Ectodermal cell (in vitro differentiated cells): ENCODE measurements at regions not wholly inside any gene's neighbourhood (a gene's known extent, or its start where the extent isn't known, plus 50 kb on each side); places are given as distances from the start of the nearest gene placed in this dataset.

Source experiments
- H3K27ac ChIP-seq: 2 replicates; pipeline ENCODE4 v1.7.0; 2013; ENCODE audit warnings: mild to moderate bottlenecking, low read depth, low read length; ENCODE audit not compliant: insufficient read depth, poor library complexity, severe bottlenecking
- H3K27me3 ChIP-seq: 2 replicates; pipeline ENCODE4 v1.7.0; 2013; ENCODE audit warnings: mild to moderate bottlenecking, low read length; ENCODE audit not compliant: insufficient read depth, control insufficient read depth, poor library complexity, severe bottlenecking
- H3K36me3 ChIP-seq: one replicate; pipeline ENCODE4 v1.7.0; 2013; ENCODE audit warnings: low read length; ENCODE audit not compliant: control insufficient read depth, insufficient read depth
- H3K4me1 ChIP-seq: one replicate; pipeline ENCODE4 v1.7.0; 2013; ENCODE audit warnings: low read length; ENCODE audit not compliant: control insufficient read depth, insufficient read depth
- H3K4me3 ChIP-seq: 2 replicates; pipeline ENCODE4 v1.7.0; 2013; ENCODE audit warnings: low read depth, low read length, control low read depth; ENCODE audit not compliant: insufficient read depth
- H3K9me3 ChIP-seq: 2 replicates; pipeline ENCODE4 v1.7.0; 2013; ENCODE audit warnings: mild to moderate bottlenecking, low read length, moderate library complexity; ENCODE audit not compliant: control insufficient read depth
- WGBS, 2 experiments: methylation state at CpG; one replicate each; pipeline ENCODE4 v1.1.7; 2013; ENCODE audit warnings: missing lambda C conversion rate in 2 of 2; 5-methylcytosine and 5-hydroxymethylcytosine counted together

DNA sequence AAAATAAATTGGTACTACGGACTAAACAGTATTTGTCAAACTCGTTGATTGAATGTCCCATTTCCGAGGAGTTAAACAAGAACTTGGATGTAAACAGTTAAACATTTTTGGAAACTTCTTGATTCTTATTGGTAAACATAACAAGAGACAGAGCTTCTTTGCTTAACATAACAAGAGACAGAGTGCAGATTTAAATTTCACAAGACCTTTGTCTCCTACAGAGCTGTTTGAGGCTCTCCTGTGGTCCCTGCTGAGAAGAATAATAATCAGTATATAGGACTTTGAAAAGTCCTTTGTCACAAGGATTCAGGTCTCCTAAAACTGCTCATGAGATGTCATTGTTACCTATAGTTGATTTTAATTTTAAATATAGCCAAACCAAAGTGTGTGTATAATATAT lies 170.6 kb upstream of the C21orf91 start:
- Histone ChIP-seq H3K27ac (no peak overlapping the region), H3K4me3 (no peak overlapping the region), H3K4me1 (peaks cover 14% of the 10 kb centered on the region), H3K9me3 (peaks cover 2% of the 10 kb centered on the region), H3K36me3 (no peaks in the 10 kb centered on the region), H3K27me3 (no peaks in the 10 kb centered on the region)
- WGBS, 2 experiments = 8% methylated on average over 3 of the region's 3 CpGs

DNA sequence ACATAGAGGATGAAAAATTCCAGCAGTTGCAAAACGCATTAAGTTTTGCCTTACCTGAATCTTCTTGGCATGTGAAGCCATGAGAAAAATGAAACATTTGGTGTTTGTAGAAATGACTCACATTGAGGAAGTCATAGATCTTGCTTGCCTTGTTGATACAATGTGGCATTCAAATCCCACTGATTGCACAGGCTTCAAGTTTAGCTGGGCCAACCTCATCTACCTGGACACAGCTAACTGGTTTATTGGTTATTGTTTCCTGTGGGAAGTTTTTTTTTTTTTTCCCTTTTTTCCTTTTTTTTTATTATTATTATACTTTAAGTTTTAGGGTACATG lies 168.9 kb upstream of the C21orf91 start:
- H3K4me3 ChIP-seq = no peak overlapping the region
- no peaks in the 10 kb centered on the region for H3K36me3 ChIP-seq
- 97 to 100% methylated on average over 1 of the region's 1 CpG for WGBS, 2 experiments
- peaks cover 14% of the 10 kb centered on the region for H3K4me1 ChIP-seq
- H3K27ac ChIP-seq = no peak overlapping the region
- no peaks in the 10 kb centered on the region for H3K27me3 ChIP-seq
- peaks cover 2% of the 10 kb centered on the region for H3K9me3 ChIP-seq

DNA sequence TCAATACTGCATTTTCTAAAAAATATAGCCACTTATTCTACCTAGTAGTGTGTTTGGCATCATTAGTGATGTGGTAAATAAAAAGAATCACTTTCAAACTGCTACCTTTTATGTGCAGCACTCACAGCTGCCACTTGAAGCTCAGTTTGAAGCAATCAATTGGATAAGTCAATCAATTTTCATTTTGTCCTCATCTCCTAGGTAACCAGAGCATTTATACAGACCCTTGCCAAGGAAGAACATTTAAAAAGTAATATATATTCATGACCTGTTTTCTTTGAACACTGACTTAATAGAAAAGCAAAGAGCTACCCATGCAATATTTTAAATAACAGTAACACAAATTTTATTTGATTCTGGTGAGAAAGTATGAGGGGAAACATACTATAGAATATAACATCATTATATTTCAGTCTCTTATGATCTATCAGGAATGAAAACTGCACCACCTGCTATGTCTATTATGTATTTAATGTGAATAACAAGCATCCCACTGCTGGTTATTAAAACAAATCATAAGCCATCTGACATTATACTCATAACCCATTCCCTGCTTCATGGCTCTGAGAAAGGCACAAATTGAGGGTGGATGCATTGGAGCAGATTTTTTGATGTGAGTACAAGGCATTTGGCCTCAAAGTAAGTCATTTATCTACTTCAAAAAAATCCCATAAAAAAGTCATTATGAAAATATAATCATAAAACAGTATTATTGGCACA lies 168.4 kb upstream of the C21orf91 start:
- Histone ChIP-seq H3K27me3 (no peaks in the 10 kb centered on the region), H3K27ac (no peak overlapping the region)

DNA sequence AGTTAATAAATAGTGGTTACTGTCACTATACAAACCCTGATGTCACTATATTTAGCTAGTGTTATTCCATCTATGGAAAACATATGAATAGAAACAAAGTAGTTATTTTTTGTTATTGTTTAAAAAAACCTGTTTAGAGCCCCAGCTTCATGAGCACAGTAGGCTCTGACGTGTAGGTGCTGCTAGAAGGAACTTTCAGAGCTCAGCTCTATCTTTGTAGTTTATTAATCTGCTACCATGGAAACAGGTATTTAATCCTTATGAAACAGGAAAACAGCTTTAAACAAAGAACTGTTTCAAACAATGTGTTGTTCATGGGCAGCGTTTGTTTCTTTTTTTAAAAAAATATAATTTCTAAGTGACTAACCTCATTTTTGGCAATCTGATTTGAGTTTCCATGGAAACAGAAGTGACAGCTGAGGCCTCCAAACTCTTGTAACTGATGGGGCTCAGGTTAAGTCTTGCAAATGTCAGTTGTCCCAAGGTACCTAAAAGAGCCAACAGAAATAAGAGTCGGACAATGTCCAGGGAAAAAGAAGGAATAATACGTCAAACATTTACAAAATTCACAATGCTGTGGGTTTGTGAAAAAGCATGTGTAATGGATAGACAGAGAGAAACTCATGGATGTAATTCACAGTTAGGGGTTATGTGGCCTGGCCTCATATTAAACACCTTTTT lies 162.0 kb upstream of the C21orf91 start:
- H3K4me1 ChIP-seq = peaks cover 12% of the 10 kb centered on the region
- 91 to 93% methylated on average over 4 of the region's 4 CpGs for WGBS, 2 experiments
- H3K27ac ChIP-seq = no peak overlapping the region

More for the DNA sequence above, 168.4 kb upstream of the C21orf91 start:
- H3K4me3 ChIP-seq = no peak overlapping the region
- H3K9me3 ChIP-seq = peaks cover 2% of the 10 kb centered on the region
- no peaks in the 10 kb centered on the region for H3K36me3 ChIP-seq
- H3K4me1 ChIP-seq = peaks cover 14% of the 10 kb centered on the region

DNA sequence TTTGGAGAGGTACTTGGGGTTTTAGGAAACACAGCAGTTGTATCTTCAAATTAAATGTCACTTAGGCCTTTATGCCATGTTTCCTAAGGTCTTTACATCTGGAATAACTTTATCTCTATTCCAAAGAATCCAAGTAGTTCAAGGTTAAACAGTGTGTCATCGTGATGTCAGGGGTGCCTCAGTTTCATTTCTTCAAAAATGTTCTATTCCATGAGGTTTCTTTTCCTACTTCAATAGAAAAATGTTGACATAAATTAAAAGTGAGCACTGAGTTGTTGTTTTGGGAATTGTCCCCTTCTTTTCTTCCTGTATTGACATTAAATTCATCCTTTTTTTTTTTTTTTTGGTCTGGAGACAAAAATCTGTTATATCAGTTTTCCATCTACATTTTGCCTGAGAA lies 160.6 kb upstream of the C21orf91 start:
- Histone ChIP-seq H3K9me3 (no peaks in the 10 kb centered on the region), H3K4me3 (no peak overlapping the region), H3K4me1 (peaks cover 12% of the 10 kb centered on the region), H3K36me3 (no peaks in the 10 kb centered on the region), H3K27me3 (no peaks in the 10 kb centered on the region), H3K27ac (no peak overlapping the region)
- 100% methylated on average over 1 of the region's 1 CpG for WGBS, 2 experiments

More for the DNA sequence above, 162.0 kb upstream of the C21orf91 start:
- Histone ChIP-seq H3K4me3 (no peak overlapping the region), H3K27me3 (no peaks in the 10 kb centered on the region), H3K36me3 (no peaks in the 10 kb centered on the region), H3K9me3 (no peaks in the 10 kb centered on the region)

DNA sequence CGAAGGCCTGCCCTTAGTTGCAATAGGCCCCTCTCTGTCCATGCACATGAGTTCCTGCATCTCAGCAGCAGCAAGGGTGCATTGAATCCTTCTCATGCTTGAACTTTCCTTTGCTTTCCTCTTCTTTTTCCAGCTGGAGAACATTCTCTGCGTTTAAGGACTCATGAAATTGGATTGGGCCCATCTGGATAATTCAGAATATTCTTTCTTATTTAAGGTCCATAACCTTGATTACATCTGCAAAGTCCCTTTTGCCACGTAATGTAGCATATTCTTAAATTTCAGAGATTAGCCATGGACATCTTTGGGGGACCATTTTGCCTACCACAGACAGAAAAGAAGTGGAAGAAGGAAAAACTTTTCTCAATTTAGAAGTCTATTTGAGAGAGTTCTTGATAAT lies 159.7 kb upstream of the C21orf91 start:
- no peaks in the 10 kb centered on the region for H3K27me3 ChIP-seq
- H3K27ac ChIP-seq = no peak overlapping the region
- 93 to 100% methylated on average over 3 of the region's 3 CpGs for WGBS, 2 experiments
- no peak overlapping the region for H3K4me3 ChIP-seq
- H3K36me3 ChIP-seq = no peaks in the 10 kb centered on the region
- H3K4me1 ChIP-seq = peaks cover 12% of the 10 kb centered on the region
- H3K9me3 ChIP-seq = no peaks in the 10 kb centered on the region

DNA sequence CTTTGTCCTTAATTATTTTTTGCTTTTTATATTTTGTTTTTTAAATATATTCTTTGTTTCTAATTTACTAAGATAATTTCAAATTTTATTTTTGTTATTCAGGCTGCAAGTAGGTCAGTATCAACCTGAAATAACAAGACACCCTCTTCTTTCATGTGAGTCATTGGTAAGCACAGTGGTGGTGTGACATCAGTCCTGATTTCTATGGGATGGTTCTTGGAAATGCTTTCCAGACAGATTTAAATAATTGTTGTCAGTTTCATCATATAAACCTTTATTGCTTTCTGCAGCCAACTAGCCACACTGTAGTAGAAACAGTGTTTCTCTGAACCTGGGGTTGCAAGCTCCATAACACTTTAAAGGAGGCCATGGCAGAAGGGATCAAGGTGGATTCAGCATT lies 157.5 kb upstream of the C21orf91 start:
- Histone ChIP-seq H3K4me1 (peaks cover 12% of the 10 kb centered on the region), H3K36me3 (no peaks in the 10 kb centered on the region), H3K4me3 (no peak overlapping the region), H3K27me3 (no peaks in the 10 kb centered on the region), H3K27ac (no peak overlapping the region), H3K9me3 (no peaks in the 10 kb centered on the region)

DNA sequence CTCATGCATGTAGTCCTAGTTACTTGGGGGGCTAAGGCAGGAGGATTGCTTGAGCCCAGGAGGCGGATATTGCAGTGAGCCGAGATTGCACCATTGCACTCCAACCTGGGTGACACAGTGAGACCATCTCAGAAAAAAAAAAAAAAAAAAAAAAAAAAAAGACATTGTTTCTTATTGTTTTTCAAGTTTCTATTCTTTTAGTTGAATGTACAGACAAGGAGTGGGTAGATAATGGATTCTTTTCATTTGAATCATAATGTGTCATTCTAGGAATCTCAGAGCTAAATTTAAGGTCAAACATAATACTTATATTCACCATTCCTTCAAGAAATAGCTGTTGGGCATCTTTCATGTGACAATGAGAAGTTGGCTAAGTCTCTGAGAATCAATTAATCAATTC lies 157.0 kb upstream of the C21orf91 start:
- WGBS, 2 experiments = 94 to 95% methylated on average over 2 of the region's 2 CpGs
- H3K4me3 ChIP-seq = no peak overlapping the region
- no peaks in the 10 kb centered on the region for H3K27me3 ChIP-seq
- H3K4me1 ChIP-seq = peaks cover 8% of the 10 kb centered on the region
- H3K9me3 ChIP-seq = no peaks in the 10 kb centered on the region
- no peaks in the 10 kb centered on the region for H3K36me3 ChIP-seq
- H3K27ac ChIP-seq = no peak overlapping the region

DNA sequence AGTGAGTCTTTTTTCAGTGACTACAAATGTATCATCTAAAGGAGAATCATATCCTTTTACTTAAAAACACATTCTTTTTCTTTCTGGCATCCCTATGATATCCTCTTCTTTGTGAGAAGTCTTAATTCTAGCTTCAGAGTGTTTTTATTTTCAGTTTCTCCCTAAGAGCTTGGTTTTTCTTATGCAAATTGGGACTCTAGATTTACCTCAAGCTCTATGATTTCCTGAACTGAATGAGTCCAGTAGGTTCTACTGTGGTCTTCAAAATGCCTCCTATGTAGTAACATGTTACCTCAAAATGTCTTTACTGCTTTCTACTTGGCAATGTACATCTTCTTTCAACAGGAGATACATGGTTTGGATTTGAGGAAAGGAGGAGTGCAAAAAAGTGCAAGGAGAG lies 148.2 kb upstream of the C21orf91 start:
- Histone ChIP-seq H3K27ac (no peak overlapping the region), H3K4me3 (no peak overlapping the region), H3K36me3 (no peaks in the 10 kb centered on the region), H3K9me3 (no peaks in the 10 kb centered on the region), H3K27me3 (no peaks in the 10 kb centered on the region), H3K4me1 (no peaks in the 10 kb centered on the region)

DNA sequence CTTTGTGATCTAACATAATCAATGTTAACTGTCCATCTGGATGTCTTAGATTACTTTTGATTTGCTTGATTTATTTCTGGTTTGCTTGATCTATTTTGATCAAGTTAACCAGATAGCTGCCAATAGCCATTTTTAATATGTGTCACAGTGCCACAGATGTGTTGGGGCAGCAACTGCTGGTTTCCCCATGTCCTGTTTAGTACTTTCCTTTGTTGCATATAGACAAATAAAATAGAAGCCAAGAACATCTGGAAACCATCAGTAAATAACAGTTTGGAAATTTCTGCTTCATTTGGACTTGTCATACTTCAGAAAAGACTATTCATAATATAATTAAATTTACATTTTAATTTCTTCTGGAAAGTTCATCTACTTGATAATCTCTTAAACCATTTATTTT lies 145.6 kb upstream of the C21orf91 start:
- Histone ChIP-seq H3K36me3 (no peaks in the 10 kb centered on the region), H3K27ac (no peak overlapping the region), H3K9me3 (no peaks in the 10 kb centered on the region), H3K4me3 (no peak overlapping the region), H3K4me1 (no peaks in the 10 kb centered on the region), H3K27me3 (no peaks in the 10 kb centered on the region)
